ENCODE measurements at regions not wholly inside any gene's neighbourhood (a gene's known extent, or its start where the extent isn't known, plus 50 kb on each side); places are given as distances from the start of the nearest gene placed in this dataset.
"Not testable (repeated sequence)": the region's sequence is repeated elsewhere in the genome, so short reads cannot be mapped to it uniquely, and the experiment has no call there.

- DNase-seq = no peak
Measured at GRCh38 chr2:166381-166780, 97.5 kb downstream of the SH3YL1 start.

- no peak for DNase-seq
Measured at GRCh38 chr2:165530-165929, 98.3 kb downstream of the SH3YL1 start.

GRCh38 chr2:162473-163382 is 101.1 kb downstream of the SH3YL1 start:
- no peak for DNase-seq

- DNase-seq = no peak
Measured at GRCh38 chr2:161729-162128, 102.1 kb downstream of the SH3YL1 start.

- DNase-seq = no peak
Measured at GRCh38 chr2:151553-152334, 105.4 kb upstream of the FAM110C start.

GRCh38 chr2:145407-145806 is 99.1 kb upstream of the FAM110C start:
- no peak for DNase-seq

- DNase-seq = no peak
Measured at GRCh38 chr2:141611-142010, 95.3 kb upstream of the FAM110C start.

- DNase-seq = no peak
Measured at GRCh38 chr2:136666-137065, 90.4 kb upstream of the FAM110C start.

GRCh38 chr2:133675-134593 is 87.6 kb upstream of the FAM110C start:
- no peak for DNase-seq

GRCh38 chr2:126769-127168 is 80.5 kb upstream of the FAM110C start:
- DNase-seq = not testable (repeated sequence)

GRCh38 chr2:124241-124880 is 78.1 kb upstream of the FAM110C start:
- DNase-seq = no peak

GRCh38 chr2:116953-117352 is 70.6 kb upstream of the FAM110C start:
- DNase-seq = no peak

GRCh38 chr2:115303-115702 is 69.0 kb upstream of the FAM110C start:
- DNase-seq = peak; percentile 81

GRCh38 chr2:114616-115015 is 68.3 kb upstream of the FAM110C start:
- no peak for DNase-seq

GRCh38 chr2:109998-110397 is 63.7 kb upstream of the FAM110C start:
- DNase-seq = no peak

- no peak for DNase-seq
Measured at GRCh38 chr2:108920-109809, 62.9 kb upstream of the FAM110C start.

GRCh38 chr2:101016-101415 is 54.7 kb upstream of the FAM110C start:
- no peak for DNase-seq
